GM18858 (cell line): ENCODE measurements at regions not wholly inside any gene's neighbourhood (a gene's known extent, or its start where the extent isn't known, plus 50 kb on each side); places are given as distances from the start of the nearest gene placed in this dataset.

Experiments
- ATAC-seq: cut with Tn5 transposase; IDR thresholded peaks from one replicate; pipeline ENCODE4 v1.9.1; 2021; ENCODE audit not compliant: unreplicated experiment

DNA sequence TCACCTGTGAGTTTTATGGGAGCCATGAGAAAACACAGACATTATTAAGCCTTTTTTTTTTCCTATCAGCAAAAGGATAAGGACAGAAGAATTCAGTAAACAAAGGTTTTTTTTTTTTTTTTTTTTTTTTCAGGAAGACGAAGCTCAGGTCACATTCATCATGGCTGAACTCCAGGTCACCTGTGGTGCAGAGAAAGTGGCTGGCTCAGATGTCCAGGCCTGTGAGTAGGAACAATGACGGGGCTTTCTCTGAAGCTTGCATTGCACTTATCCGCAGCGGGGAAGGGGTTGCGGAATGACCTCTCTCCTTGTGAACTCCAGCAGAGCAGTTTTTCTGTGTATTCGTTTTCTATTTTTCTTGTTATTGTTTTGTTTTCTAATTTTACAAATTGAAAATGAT lies 759.6 kb upstream of the TMEM132C start:
- ATAC-seq, result no peak

DNA sequence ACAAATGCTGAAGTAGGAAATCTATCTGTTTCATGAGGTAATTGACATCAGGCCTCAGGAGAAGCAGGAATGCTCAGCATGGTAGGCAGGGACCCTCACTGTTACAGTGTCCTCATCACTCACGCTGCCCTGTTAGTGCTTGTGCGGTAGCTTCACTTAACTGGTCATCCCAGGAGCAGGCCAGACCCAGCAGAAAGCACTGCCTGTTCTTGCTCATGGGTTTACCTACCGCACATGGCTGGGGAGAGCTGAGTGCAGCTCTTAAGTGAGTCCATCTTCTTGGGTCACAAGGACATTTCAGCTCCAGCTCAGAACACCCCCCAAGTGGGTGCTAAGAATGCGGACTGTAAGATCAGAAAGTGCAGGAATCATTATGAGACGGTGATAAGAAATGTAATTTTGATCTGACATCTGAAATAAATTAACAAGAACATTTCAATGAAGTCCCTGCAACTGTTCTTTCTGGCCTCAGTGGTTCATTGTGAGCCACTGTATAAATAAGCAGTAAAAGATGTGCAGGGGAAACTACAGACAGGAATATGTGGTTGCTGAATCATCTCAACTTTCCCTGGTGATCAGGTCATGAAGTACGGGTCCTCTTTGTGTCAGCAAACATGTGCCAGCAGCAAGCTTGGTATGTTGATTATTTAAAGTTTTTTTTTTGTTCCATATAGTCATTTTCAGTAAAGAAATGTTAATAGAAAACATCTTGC lies 757.7 kb upstream of the TMEM132C start:
- no peak for ATAC-seq

DNA sequence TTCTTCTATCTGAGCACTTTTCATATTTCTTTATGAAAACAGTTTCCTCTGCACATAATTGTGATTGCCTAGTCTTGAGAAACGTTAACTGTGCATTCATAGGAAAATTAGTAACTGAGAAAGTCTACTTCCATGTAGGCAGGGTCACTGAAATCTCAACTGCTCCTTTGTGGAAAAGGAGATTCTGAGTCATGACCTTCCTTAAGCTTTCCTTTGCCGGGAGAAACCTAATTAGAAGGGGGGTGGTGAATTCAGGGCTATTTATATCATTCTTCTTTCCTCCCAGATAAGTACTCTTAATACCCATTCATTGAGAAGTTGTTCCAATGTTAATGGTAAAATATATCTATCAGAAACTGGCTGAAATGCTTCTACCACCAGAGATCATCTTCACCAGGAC lies 751.0 kb upstream of the TMEM132C start:
- no peak for ATAC-seq

DNA sequence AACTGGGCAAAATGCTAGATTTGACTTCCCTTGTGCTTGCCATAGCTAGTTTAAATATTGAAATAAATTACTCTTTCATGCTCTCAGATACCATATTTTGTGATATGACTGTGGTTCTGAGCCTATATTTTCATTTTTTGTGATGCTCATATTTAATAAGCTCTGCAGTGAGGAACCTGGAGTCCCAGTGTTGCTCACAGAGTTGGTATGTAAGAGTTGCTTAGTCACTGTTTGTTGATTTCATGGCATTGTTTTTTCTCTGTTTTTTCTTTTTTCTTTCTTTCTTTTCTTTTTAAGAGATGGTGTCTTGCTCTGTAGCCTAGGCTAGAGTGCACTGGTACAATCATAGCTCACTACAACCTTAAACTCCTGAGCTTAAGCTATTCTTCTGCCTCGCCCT lies 750.5 kb upstream of the TMEM132C start:
- no peak for ATAC-seq

DNA sequence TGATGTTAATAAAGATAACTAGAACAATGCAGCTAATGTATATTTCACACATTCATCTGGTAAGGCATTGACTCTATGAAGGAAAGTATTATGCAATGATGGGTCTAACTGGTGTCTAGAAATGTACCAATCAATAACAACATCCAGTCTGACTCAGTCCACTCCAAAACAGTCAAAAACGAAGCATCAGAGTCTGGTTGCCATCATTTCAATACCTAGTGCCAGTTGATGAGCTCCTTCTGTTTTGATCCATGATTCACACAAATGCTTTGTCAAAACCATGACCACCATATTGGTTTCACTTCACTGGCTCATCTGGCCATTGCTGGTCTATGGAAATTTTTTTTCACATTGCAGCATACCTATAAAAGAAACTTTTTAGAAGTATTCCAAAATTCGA lies 747.2 kb upstream of the TMEM132C start:
- no peak for ATAC-seq

DNA sequence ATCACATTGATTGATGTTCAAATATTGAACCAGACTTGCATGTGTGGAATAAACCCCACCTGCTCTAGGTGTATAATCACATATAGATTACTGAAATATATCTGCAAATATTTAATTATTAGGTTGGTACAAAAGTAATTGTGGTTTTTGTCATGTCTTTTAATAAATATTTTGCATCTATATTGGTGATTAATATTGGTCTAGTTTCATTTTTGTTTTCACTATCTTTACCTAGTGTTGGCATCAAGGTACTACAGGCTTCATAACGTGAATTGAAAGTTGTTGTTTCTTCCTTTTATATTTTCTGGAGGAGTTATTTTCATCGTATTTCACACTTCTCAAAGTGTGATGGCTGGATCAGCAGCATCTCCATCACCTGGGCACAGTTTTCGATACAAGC lies 740.0 kb upstream of the TMEM132C start:
- no peak for ATAC-seq

DNA sequence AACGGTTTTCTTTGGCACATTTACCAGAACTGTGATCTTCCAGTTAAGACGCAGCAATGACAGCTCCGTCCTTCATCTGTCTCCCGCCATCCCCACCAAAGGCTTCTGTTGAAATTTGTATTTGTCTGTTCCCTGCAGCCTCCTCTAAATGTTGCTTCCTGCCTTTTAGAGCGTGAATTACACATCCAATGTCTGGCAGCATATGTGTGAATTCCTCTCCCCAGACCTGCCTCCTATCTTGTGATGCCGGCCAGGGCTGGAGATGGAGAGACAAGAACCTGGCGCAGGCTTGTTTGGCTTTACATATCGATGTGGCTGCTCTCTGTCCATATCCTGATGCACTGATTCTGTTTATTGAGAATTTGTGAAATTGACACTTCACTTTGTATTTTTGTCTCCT lies 738.4 kb upstream of the TMEM132C start:
- no peak for ATAC-seq

DNA sequence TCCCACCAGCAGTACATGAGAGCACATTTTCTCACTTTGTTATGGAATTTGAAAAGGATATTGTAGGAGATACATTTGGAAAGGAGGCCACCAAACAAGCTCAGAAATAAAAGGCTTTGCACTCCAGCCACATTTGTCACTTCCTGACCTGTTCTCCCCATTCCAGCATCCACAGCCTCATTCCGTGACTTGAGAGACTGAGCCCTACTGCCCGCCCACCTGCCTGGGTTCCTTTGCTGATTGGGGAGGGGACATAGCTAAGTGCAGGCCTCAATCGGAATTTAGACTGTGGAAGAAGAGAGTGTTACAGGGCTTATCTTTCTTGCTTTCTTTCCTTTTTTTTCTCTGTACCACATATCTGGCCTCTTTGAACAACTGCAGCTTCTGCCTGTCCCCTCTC lies 735.4 kb upstream of the TMEM132C start:
- no peak for ATAC-seq

DNA sequence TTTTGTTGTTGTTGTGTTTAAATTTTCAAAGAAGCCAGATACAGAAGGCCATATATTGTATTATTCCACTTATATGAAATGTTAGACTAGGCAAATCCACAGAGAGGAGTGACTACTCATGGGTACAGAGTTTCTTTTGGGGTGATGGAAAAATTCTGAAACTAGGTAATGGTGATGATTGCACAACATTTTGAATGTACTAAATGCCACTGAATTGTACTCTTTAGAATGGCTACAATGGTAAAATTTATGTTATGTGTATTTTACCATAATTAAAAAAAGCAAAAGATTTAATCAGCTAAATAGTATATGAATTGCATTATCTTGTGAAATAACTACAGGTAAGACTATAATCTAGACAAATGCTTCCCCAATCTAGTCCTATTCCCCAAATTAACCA lies 733.6 kb upstream of the TMEM132C start:
- no peak for ATAC-seq

DNA sequence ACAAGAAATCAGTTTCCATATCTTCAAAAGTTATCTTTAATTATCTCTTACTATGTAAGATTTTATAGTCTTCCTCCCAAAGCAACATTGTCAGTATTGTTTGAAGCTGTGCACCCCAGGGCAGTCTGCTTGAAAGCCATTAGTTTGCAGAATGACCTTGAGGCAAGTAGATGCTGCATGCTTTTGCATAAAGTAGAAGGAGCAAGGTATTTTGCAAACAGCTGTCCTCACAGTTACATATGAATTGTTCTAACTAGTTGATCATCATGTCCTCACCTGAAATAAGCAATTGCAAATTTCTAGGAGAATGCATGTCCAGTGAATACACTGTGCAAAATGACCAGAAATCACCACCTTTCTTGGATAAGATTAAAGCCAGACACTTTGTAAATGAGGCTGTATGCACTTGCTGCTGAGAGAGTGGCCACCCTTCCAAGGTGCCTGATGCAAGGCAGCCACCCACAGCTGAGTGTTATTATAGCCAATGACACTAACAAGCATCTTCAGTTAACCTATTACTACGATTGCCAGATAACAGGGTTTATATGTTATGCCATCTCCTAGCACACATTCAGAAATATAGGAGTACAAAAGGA lies 730.0 kb upstream of the TMEM132C start:
- no peak for ATAC-seq

DNA sequence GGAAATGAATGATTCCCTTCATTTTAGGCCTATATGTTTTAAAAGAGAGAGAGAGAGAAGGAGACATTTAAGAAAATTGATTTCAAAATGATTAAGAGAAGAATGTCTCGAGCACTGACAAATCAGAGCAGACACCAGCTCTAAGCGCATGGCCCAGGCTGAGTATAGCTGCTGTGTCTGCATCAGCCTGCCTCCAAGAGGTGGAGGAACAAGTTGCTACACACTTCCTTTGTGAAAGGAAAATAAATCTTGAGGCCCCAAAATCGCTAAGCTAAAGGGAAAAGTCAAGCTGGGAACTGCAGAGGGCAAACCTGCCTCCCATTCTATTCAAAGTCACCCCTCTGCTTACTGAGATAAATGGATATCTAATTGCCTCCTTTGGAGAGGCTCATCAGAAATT lies 728.7 kb upstream of the TMEM132C start:
- ATAC-seq, result no peak

DNA sequence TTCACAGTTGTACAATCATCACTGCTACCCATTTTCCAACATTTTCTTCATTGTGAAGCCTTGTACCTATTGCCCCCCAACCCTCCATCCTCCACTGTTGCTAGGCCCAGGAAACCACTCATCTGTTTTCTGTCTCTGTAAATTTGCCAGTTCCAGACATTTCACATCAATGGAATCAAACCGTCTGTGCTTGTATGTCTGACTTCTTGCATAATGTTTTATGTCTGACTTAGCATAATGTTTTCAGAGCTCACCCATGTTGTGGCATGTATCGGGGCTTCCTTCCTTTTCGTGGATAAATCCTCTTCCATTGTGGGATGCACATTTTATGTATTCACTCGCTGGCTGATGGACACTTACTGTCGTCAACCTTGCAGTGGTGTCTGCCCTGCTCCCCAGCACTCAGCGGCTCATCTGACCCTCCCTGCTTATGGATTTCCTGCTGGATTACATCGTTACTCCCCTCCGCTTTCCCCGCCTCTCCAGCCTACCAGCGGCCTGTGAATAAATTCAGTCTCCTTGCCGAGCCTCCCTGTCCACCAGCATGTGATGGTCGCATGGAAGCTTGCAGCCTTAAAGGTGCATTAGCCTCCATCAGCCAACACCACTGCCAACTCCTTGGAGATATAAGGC lies 727.6 kb upstream of the TMEM132C start:
- ATAC-seq, result no peak

DNA sequence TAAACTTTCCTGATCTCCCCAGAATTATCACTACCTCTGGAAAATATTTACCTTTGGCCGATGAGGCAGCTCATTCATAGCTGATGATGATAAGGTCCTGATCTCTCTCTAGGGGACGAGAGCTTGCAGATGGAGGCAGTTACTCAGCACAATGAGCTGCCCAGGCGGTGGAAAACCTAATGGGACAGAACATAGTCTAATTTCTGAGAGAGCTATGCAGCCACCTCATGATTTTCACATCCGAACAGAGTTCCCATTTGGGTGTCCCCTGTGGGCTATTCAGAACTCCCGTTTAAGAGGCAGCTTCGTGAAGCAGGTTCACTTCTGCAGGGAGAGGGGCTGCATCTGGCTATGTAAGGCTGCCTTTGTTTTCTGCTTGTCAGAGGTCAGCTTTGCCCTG lies 724.6 kb upstream of the TMEM132C start:
- no peak for ATAC-seq

DNA sequence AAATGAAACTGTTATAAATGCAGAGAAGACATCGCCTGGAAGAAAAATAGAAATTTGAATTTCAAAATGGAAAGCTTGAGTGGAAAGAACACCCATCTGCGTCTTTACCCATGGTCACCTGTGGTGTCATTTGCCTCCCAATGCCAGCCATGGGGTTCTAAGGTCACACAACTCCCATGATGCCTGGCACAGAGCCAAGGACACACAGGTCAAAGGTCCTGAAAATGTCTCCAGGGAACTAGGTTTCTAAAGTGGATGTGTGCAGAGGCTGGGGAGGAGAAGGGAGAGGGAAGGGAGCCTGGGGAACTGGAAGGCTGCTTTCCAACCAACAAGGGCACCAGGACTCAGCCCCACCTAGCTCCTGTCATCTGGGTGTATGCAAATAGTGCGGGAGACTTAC lies 724.0 kb upstream of the TMEM132C start:
- ATAC-seq, result no peak

DNA sequence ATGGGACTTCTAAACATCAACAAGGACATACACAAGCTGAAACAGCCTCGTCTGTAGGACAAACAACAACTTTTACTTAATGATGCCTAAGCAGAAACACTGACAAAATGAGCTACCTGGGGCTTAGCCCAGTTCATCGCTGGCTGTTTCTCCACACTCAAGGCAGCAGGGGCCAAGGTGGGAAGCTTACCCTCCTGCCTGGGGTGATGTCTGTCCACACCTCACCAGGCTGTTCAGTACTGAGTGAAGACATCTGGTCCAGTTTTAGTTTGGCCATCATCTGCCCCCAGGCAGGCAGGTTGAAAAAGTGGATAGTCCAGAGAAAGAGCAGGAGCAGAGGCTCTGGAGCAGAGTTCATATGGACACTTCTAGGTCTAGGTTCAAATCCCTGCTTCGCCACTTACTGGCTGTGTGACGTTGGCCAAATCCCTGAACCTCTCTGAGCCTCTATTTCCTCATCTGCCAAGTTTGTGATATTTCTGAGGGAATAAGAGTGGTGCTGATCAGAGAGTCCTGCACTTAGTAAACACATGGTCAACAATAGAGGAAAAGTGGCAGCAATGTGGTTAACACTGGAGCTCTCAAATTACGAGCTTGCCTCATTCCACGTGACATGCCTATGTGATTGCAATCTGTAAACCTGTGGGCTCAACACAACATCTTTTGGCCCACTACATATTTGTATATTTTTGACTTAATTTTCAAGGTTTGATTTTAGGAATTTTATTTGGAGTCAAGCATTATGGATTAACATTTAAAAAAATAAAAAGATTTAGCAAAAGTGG lies 720.1 kb upstream of the TMEM132C start:
- no peak for ATAC-seq

DNA sequence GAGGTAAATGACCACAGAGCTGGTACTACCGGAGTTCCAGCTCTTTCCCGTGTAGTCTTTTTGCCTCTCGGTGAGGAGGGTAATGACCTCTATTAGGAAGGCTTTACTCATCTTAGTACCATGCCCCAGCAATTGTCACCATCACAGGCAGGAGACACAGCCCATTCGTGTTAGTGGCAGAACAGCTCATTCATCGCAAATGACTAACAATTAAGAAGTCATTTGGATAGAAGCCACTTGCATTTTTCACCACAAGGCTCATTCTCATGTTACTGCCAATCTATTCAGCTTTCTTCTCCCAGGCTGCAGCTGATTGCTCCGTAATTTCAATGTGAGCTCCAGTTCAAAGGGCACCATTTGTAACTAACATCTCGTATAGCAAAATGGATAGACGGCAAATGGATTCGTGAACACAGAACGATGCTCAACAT lies 718.8 kb upstream of the TMEM132C start:
- ATAC-seq, result no peak

DNA sequence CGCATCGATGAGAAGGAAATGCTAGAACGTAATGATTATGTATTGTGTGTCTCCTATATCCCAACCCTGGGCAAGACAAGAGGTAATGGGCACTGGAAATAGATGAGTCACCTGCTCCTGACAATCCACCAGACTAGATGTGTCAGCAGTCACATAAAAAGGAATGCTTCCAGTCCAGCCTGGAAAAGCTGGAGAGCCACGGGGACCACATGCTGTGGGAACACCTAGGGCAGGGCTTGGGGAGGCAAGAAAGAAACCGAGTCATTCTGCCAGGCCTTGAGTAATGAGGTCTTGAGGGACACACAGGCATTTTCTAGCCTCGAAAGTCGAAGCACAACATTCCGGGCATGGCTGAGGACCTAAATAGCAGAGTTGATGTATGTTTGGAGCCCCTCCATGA lies 716.7 kb upstream of the TMEM132C start:
- no peak for ATAC-seq

DNA sequence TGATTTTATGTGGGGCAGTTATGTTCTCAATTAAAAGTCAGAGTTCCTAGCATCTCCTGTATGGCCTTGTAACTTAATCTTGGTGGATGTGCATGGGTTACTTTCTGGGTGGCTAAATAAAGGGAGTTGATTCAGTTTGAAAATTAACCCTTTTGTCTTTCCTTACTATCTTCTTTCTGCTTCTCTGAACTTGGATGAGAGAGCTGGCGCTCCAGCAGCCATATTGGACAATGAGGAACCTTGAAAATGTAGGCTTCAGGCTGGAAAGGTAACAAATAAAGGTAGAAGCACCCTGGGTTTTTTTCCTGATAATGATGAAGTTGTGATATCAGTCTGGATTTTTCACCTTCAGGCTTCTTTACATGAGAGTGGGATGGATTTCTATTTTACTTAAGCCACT lies 714.1 kb upstream of the TMEM132C start:
- no peak for ATAC-seq

DNA sequence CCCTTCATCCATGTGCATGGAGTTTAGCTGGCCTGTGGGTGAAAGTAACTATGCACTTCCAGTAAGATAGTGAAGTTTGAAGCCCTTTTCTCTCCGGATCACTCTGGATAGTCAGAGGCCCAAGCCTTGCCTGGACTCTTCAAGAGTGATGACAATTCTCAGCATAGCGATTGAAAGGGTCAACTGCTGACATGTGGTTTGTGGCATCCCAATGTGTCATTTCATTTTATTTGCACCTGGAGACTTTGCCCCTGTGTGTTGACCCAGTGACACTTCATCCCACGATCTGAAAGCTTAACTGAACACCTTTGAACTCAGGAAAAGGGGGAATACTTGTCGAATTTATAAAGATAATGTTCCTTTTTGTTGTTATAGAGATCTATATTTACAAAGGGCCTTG lies 711.9 kb upstream of the TMEM132C start:
- ATAC-seq, result no peak

DNA sequence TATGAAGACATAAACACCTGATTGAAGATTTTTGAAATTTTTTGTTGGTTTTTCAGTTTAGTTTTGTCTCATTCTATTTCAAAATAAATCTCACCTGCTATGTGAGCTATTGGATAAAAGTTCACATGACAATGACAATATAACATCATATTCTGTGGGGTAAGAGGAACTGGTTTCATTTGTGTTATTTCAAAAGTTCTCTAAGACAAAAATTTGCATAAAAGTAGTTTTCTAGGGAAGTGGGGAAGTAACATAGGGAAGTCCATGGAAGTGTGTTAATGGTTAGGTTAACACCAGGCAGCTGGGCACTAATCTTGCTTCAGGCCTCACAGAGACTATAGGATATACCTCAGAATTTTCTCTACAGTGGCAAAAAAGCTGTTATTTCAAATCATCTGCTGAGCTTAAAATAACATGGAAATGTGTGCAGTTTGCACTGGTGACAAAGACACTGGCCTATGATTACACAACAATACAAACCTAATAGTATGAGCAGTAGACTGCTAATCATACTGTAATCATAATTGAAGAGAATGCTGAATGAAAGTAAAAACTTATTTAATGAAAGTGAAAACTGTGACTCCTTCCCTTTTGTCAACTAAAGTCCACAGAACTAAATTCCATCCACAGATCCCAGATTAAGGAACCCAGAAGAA lies 710.6 kb upstream of the TMEM132C start:
- ATAC-seq, result no peak

DNA sequence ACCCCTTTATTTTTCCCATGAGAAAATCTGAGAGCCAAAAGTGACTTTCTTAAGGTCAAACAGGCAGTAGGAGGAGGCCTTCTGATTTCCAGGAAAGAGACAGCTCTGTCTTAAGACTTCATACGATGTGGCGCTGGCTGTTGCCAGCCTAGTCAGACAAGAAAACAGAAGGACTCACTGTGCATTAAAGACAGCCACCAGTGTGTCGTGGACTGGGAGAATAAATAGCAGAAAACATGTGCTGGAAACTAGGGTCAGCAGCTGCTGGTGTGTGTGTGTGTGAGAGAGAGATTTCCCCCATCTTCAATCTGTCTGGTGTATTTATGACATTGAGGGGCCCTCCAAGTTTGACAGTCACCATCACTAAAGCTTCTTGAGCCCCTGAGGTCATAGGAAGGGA lies 708.6 kb upstream of the TMEM132C start:
- ATAC-seq, result no peak
